ENCODE measurements at regions not wholly inside any gene's neighbourhood (a gene's known extent, or its start where the extent isn't known, plus 50 kb on each side); places are given as distances from the start of the nearest gene placed in this dataset.

DNA sequence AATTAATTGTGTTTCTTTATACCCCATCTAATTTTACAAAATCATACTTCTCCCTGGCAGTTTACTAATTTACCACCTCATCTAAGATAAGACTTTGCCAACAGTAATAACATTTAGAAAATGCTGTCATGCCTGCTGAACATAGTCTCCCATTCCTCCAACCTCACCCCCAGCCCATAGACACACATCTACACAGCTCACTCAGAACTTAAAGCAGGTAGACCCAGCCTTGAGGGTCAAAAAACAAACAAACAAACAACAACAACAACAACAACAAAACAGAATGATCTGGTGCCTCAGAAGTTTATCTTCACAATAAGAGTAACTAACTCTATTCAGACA is 94.0 kb downstream of the ZC3H11B start:
- no peak overlapping the region for H3K23ac ChIP-seq (ENCODE audit: insufficient read length)
- no peak overlapping the region for H3K14ac ChIP-seq (ENCODE audit: insufficient read length)
- H4K20me1 ChIP-seq (replicated peaks in 1 of 2; ENCODE audit: control insufficient read depth in 1 of 2, insufficient read depth in 2 of 2, low read length in 2 of 2), result no peaks in the 10 kb centered on the region
- ChIA-PET CTCF (ENCODE audit: partially characterized antibody) (no interaction called here), POLR2A (ENCODE audit: partially characterized antibody) (no interaction called here)
- no peak overlapping the region for H3K9ac ChIP-seq (replicated peaks in 1 of 4; ENCODE audit: extremely low read depth in 1 of 4, low read depth in 3 of 4, low read length in 3 of 4)
- H3K36me3 ChIP-seq (ENCODE audit: control insufficient read depth in 2 of 4, insufficient read depth in 4 of 4, low read length in 3 of 4), result no peaks in the 10 kb centered on the region
- H2BK15ac ChIP-seq (ENCODE audit: low read length), result no peak overlapping the region
- no peak overlapping the region for H4K91ac ChIP-seq (replicated peaks; ENCODE audit: insufficient read length, low read length)
- H3K18ac ChIP-seq (ENCODE audit: extremely low read depth, low read length), result no peak overlapping the region
- H3K4me2 ChIP-seq (ENCODE audit: insufficient read depth in 1 of 2, low read depth in 2 of 2, low read length in 2 of 2), result no peak overlapping the region
- no peak overlapping the region for H3K27ac ChIP-seq (ENCODE audit: low read depth, low read length)
- no peak overlapping the region for H2BK20ac ChIP-seq (ENCODE audit: low read length)
- H3K27me3 ChIP-seq (replicated peaks in 1 of 4; ENCODE audit: control insufficient read depth in 3 of 4, extremely low read depth in 1 of 4, insufficient read depth in 3 of 4, low read length in 3 of 4), result no peaks in the 10 kb centered on the region
- H3K79me2 ChIP-seq (ENCODE audit: control insufficient read depth in 1 of 2, insufficient read depth in 2 of 2, low read length in 2 of 2), result no peaks in the 10 kb centered on the region
- H3K79me1 ChIP-seq (ENCODE audit: low read depth, low read length), result no peaks in the 10 kb centered on the region
- no peak overlapping the region for H3K56ac ChIP-seq (replicated peaks; ENCODE audit: insufficient read length, low read depth, low read length)
- H2BK12ac ChIP-seq (ENCODE audit: low read depth, low read length), result no peak overlapping the region
- no peaks in the 10 kb centered on the region for H3K4me1 ChIP-seq (replicated peaks in 1 of 4; ENCODE audit: control insufficient read depth in 3 of 4, insufficient read depth in 4 of 4, low read length in 3 of 4)
- H4K8ac ChIP-seq (ENCODE audit: extremely low read depth, insufficient read depth, low read length), result no peak overlapping the region
- H2BK120ac ChIP-seq (replicated peaks; ENCODE audit: low read depth, low read length), result no peak overlapping the region
- FAIRE-seq (no peak), DNase-seq (ENCODE audit: low read depth in 1 of 2, low spot score in 2 of 2) (no peak)
- H2AFZ ChIP-seq (ENCODE audit: low read length), result no peak overlapping the region
- H2AK5ac ChIP-seq (ENCODE audit: low read depth, low read length), result no peak overlapping the region
- no peak overlapping the region for H4K5ac ChIP-seq (ENCODE audit: insufficient read length, low read depth, low read length)
- H3K4me3 ChIP-seq (ENCODE audit: extremely low read depth in 1 of 4, insufficient read depth in 2 of 4, low read depth in 3 of 4, low read length in 4 of 4), result no peak overlapping the region
- no peak overlapping the region for H2BK5ac ChIP-seq (ENCODE audit: low read depth, low read length)
- no peak overlapping the region for H3K4ac ChIP-seq (replicated peaks; ENCODE audit: insufficient read length, low read depth, low read length)
- no peaks in the 10 kb centered on the region for H3K9me3 ChIP-seq (ENCODE audit: insufficient read depth in 2 of 2, low read depth in 1 of 2, low read length in 1 of 2)
- H3K23me2 ChIP-seq (ENCODE audit: low read depth, low read length), result no peaks in the 10 kb centered on the region
- TF ChIP-seq, protein P1, sequence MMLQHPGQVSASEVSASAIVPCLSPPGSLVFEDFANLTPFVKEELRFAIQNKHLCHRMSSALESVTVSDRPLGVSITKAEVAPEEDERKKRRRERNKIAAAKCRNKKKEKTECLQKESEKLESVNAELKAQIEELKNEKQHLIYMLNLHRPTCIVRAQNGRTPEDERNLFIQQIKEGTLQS (IDR thresholded peaks at IDR 0.05; ENCODE audit: insufficient read depth, low read depth, low read length), result no peak
- TF ChIP-seq GTF2F1 (IDR thresholded peaks at IDR 0.05; ENCODE audit: borderline replicate concordance, low read depth, low read length), result no peak
- no peak for TF ChIP-seq NRF1 (IDR thresholded peaks at IDR 0.05; ENCODE audit: low read depth, low read length)
- TF ChIP-seq, protein P2, sequence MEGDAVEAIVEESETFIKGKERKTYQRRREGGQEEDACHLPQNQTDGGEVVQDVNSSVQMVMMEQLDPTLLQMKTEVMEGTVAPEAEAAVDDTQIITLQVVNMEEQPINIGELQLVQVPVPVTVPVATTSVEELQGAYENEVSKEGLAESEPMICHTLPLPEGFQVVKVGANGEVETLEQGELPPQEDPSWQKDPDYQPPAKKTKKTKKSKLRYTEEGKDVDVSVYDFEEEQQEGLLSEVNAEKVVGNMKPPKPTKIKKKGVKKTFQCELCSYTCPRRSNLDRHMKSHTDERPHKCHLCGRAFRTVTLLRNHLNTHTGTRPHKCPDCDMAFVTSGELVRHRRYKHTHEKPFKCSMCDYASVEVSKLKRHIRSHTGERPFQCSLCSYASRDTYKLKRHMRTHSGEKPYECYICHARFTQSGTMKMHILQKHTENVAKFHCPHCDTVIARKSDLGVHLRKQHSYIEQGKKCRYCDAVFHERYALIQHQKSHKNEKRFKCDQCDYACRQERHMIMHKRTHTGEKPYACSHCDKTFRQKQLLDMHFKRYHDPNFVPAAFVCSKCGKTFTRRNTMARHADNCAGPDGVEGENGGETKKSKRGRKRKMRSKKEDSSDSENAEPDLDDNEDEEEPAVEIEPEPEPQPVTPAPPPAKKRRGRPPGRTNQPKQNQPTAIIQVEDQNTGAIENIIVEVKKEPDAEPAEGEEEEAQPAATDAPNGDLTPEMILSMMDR (IDR thresholded peaks at IDR 0.05; ENCODE audit: control extremely low read depth in 1 of 3, insufficient read depth in 1 of 3, low read depth in 1 of 3, low read length in 3 of 3), result no peak
- no peak for TF ChIP-seq CTBP2 (IDR thresholded peaks at IDR 0.05; ENCODE audit: borderline replicate concordance, insufficient read depth, insufficient read length, low read length)
- TF ChIP-seq PHF8 (conservative IDR thresholded peaks at IDR 0.05; ENCODE audit: low read depth, low read length), result no peak
- TF ChIP-seq TBP (IDR thresholded peaks at IDR 0.05; ENCODE audit: low read depth, low read length), result no peak
- TF ChIP-seq SRF (IDR thresholded peaks at IDR 0.05; ENCODE audit: low read depth, low read length), result no peak
- TF ChIP-seq SAP30 (IDR thresholded peaks at IDR 0.05; ENCODE audit: insufficient read depth, insufficient replicate concordance, low read length), result no peak
- no peak for TF ChIP-seq TEAD4 (IDR thresholded peaks at IDR 0.05; ENCODE audit: low read depth, low read length)
- TF ChIP-seq KDM4A (IDR thresholded peaks at IDR 0.05; ENCODE audit: low read depth, low read length, severe bottlenecking), result no peak
- TF ChIP-seq RNF2 (IDR thresholded peaks at IDR 0.05; ENCODE audit: borderline replicate concordance, low read depth, low read length, missing control alignments, poor library complexity, severe bottlenecking), result no peak
